ENCODE measurements at regions not wholly inside any gene's neighbourhood (a gene's known extent, or its start where the extent isn't known, plus 50 kb on each side); places are given as distances from the start of the nearest gene placed in this dataset.

- H3K9me3 Mint-ChIP-seq, result no peaks in the 10 kb centered on the region; a peak in 2 of 5 replicates
These were observed 413.5 kb upstream of the STXBP6 start for GRCh38 chr14:25463480-25463879.

More at GRCh38 chr14:25463480-25463879, 413.5 kb upstream of the STXBP6 start:
- no peaks in the 10 kb centered on the region for H3K79me1 ChIP-seq (ENCODE audit: insufficient read depth, low read depth, low read length, poor library complexity, severe bottlenecking)
- H2AK5ac ChIP-seq (ENCODE audit: insufficient read length, low read length), result no peak overlapping the region
- H3K27me3 ChIP-seq (ENCODE audit: insufficient read depth, low read length), result no peaks in the 10 kb centered on the region
- no peak overlapping the region for H2BK15ac ChIP-seq (ENCODE audit: low read depth, low read length)
- Mint-ChIP-seq H3K4me3 (no peak overlapping the region), H3K36me3 (ENCODE audit: insufficient read depth in 1 of 3, low read depth in 3 of 3) (no peaks in the 10 kb centered on the region), H3K27ac (no peak overlapping the region), H3K4me1 (peaks cover 23 to 34% of the 10 kb centered on the region in 2 experiments), H3K27me3 (ENCODE audit: low read depth) (no peaks in the 10 kb centered on the region; the same call in 1 of the 2 replicates)
- H3T11ph ChIP-seq (ENCODE audit: low read length), result no peak overlapping the region
- H3K79me2 ChIP-seq (ENCODE audit: insufficient read depth, low read length), result no peaks in the 10 kb centered on the region
- H3K9ac ChIP-seq (ENCODE audit: extremely low read depth, insufficient read length, low read length), result no peak overlapping the region
- no peak overlapping the region for H2BK120ac ChIP-seq (ENCODE audit: low read depth, low read length, poor library complexity, severe bottlenecking)
- H3K27ac ChIP-seq (ENCODE audit: insufficient read length, low read depth, low read length), result no peak overlapping the region
- no peaks in the 10 kb centered on the region for H4K20me1 ChIP-seq (ENCODE audit: control insufficient read depth, insufficient read depth, insufficient read length)
- H3K9me3 ChIP-seq (ENCODE audit: control insufficient read depth, low read depth, low read length), result no peaks in the 10 kb centered on the region
- no peaks in the 10 kb centered on the region for H3K23me2 ChIP-seq (ENCODE audit: insufficient read length, low read depth, low read length, poor library complexity, severe bottlenecking)
- no peak overlapping the region for H4K5ac ChIP-seq (ENCODE audit: insufficient read length, low read depth, low read length)
- no peak overlapping the region for H3K18ac ChIP-seq (ENCODE audit: insufficient read length, low read depth, low read length)
- no peak overlapping the region for H3K56ac ChIP-seq (ENCODE audit: insufficient read length, low read depth, low read length)
- no CpG with 5 or more reads among the region's 1 CpG for WGBS (ENCODE audit: extremely low coverage, insufficient read length, low lambda C conversion rate)
- H4K8ac ChIP-seq (replicated peaks; ENCODE audit: insufficient read length, low read depth, low read length), result no peak overlapping the region
- no peak for DNase-seq
- no peak overlapping the region for H3K23ac ChIP-seq (ENCODE audit: insufficient read length, low read depth, low read length)
- H2AFZ ChIP-seq (ENCODE audit: low read length), result no peak overlapping the region
- peaks cover 2% of the 10 kb centered on the region; the same call in 1 of the 2 replicates for H3K4me1 ChIP-seq (ENCODE audit: insufficient read depth, low read length)
- H2BK12ac ChIP-seq (ENCODE audit: insufficient read length, low read depth, low read length), result no peak overlapping the region
- no peak overlapping the region for H2BK5ac ChIP-seq (ENCODE audit: insufficient read length, low read length)
- no peak overlapping the region for H3K14ac ChIP-seq (ENCODE audit: insufficient read depth, low read length)
- H3K4me2 ChIP-seq (ENCODE audit: insufficient read depth, insufficient read length, low read length), result no peak overlapping the region
- no peak overlapping the region for H3K4ac ChIP-seq (ENCODE audit: low read depth, low read length)
- no peak overlapping the region for H2BK20ac ChIP-seq (ENCODE audit: low read depth, low read length, poor library complexity, severe bottlenecking)
- no peak for TF ChIP-seq CTCF (conservative IDR thresholded peaks at IDR 0.05)
- H4K91ac ChIP-seq (ENCODE audit: insufficient read length, low read depth, low read length), result no peak overlapping the region
